ENCODE measurements at regions not wholly inside any gene's neighbourhood (a gene's known extent, or its start where the extent isn't known, plus 50 kb on each side); places are given as distances from the start of the nearest gene placed in this dataset.

DNA sequence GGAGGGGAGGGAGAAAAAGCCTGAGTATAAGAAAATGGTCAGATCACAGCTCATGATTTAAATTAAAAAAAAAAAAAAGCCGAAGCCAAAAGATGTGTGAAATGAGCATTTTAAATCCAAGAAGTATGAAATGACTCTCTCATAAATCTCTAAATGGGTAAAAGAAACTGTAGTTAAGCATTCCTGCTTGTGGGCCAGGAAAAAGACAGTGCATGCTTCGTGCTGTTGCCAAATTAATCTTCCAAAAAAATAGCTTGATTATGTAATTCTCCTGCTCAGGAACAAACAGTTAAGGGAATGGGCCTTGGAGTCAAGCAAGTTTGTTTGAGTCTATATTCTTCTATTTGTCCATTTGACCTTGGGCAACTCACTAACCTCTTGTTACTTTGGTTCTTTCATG, 325.4 kb upstream of the SEL1L start:
- TF ChIP-seq, protein P1, sequence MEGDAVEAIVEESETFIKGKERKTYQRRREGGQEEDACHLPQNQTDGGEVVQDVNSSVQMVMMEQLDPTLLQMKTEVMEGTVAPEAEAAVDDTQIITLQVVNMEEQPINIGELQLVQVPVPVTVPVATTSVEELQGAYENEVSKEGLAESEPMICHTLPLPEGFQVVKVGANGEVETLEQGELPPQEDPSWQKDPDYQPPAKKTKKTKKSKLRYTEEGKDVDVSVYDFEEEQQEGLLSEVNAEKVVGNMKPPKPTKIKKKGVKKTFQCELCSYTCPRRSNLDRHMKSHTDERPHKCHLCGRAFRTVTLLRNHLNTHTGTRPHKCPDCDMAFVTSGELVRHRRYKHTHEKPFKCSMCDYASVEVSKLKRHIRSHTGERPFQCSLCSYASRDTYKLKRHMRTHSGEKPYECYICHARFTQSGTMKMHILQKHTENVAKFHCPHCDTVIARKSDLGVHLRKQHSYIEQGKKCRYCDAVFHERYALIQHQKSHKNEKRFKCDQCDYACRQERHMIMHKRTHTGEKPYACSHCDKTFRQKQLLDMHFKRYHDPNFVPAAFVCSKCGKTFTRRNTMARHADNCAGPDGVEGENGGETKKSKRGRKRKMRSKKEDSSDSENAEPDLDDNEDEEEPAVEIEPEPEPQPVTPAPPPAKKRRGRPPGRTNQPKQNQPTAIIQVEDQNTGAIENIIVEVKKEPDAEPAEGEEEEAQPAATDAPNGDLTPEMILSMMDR (IDR thresholded peaks at IDR 0.05): no peak
- H3K9me3 ChIP-seq: peaks cover 15% of the 10 kb centered on the region
- H3K36me3 ChIP-seq: no peaks in the 10 kb centered on the region
- no peak overlapping the region for H3K27ac ChIP-seq
- no peaks in the 10 kb centered on the region for H3K4me1 ChIP-seq (ENCODE audit: control insufficient read depth in 1 of 2, insufficient read depth in 1 of 2, low read depth in 1 of 2, low read length in 1 of 2)
- H3K4me3 ChIP-seq (ENCODE audit: low read depth in 1 of 2, low read length in 1 of 2): no peak overlapping the region
- H3K27me3 ChIP-seq: no peaks in the 10 kb centered on the region

DNA sequence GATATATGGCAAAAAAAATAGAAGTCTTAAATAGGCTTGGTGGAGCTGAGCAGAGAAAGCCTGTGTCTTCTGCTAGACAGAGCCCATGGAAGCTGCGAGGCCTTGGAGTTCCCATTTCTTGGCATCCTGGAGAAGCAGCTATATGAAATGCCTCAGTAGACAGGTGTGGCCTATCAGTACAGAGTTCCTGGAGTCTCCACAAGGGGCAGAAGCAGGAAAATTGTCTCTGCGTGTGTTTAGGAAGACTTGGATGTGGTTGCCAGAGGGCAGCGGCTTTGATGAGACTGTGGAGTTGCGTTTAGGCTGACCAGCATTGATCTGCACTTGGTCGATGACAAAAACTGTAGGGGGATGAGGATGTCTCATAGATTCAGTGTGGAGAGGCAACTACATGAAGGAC, 334.5 kb upstream of the SEL1L start:
- Histone ChIP-seq H3K27ac (no peak overlapping the region), H3K4me3 (ENCODE audit: low read depth in 1 of 2, low read length in 1 of 2) (no peak overlapping the region), H3K9me3 (no peaks in the 10 kb centered on the region), H3K4me1 (ENCODE audit: control insufficient read depth in 1 of 2, insufficient read depth in 1 of 2, low read depth in 1 of 2, low read length in 1 of 2) (no peaks in the 10 kb centered on the region), H3K36me3 (no peaks in the 10 kb centered on the region), H3K27me3 (no peaks in the 10 kb centered on the region)
- TF ChIP-seq, protein P1 (IDR thresholded peaks at IDR 0.05): no peak

DNA sequence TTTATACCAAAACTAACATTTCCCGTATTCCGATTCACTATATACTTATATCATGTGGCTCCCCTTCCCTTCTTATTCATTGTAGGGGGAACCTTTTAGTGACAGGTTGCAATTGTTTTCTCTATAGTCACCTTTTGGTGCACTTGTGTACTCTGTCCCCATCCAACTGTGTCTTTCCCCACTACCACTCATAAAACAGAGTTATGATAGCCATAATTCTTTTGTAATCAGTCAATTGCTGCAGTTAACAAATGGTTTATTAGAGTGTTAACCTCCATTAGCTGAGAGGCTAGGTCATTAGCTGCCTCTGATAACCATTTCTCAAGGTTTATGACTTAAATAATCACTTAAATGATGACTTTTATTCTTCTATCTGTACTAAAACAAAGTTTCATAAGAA, 338.1 kb upstream of the SEL1L start:
- H3K27ac ChIP-seq: no peak overlapping the region
- TF ChIP-seq, protein P1 (IDR thresholded peaks at IDR 0.05): no peak

DNA sequence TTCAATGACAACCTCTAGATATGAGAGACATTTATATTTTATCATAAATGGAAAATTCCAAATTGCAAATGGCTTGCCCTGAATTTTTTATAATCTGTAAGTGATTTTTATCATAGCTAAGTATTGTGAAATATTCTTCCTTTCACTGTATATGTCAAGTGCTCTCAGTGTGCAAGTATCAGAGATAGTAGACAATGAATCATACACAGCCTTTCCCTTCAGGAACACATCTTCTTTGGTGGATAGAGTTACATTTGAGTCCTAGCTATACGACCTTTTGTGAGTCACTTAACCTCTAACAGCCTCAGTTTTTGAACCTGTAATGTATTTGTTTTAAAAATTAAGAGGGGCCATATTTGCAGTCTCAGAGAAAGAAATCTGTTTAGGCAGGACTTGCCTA, 350.7 kb upstream of the SEL1L start:
- no peaks in the 10 kb centered on the region for H3K36me3 ChIP-seq
- no peaks in the 10 kb centered on the region for H3K4me1 ChIP-seq (ENCODE audit: control insufficient read depth in 1 of 2, insufficient read depth in 1 of 2, low read depth in 1 of 2, low read length in 1 of 2)
- no peaks in the 10 kb centered on the region for H3K9me3 ChIP-seq

More for the DNA sequence above, 338.1 kb upstream of the SEL1L start:
- no peaks in the 10 kb centered on the region for H3K36me3 ChIP-seq
- no peak overlapping the region for H3K4me3 ChIP-seq (ENCODE audit: low read depth in 1 of 2, low read length in 1 of 2)
- H3K4me1 ChIP-seq (ENCODE audit: control insufficient read depth in 1 of 2, insufficient read depth in 1 of 2, low read depth in 1 of 2, low read length in 1 of 2): no peaks in the 10 kb centered on the region
- no peaks in the 10 kb centered on the region for H3K27me3 ChIP-seq
- no peaks in the 10 kb centered on the region for H3K9me3 ChIP-seq

DNA sequence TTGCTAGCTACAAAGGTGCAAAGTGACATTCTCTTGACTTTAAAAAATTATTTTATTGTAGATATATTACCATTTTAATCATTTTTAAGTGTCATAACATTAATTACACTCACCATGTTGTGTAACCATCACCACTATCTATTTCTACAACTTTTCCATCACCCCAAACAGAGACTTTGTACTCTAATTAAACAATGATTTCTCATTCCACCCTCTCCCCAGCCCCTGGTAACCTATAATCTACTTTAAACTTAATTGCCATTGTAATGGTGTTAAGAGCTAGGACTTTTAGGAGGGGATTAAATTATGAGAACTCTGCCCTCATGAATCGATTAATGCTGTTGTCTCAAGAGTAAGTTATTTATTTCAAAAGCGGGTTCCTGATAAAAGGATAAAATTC, 352.9 kb upstream of the SEL1L start:
- Histone ChIP-seq H3K27me3 (no peaks in the 10 kb centered on the region), H3K4me1 (ENCODE audit: control insufficient read depth in 1 of 2, insufficient read depth in 1 of 2, low read depth in 1 of 2, low read length in 1 of 2) (no peaks in the 10 kb centered on the region), H3K27ac (no peak overlapping the region), H3K4me3 (ENCODE audit: low read depth in 1 of 2, low read length in 1 of 2) (no peak overlapping the region), H3K36me3 (no peaks in the 10 kb centered on the region), H3K9me3 (no peaks in the 10 kb centered on the region)
- TF ChIP-seq, protein P1 (IDR thresholded peaks at IDR 0.05): no peak

More for the DNA sequence above, 350.7 kb upstream of the SEL1L start:
- Histone ChIP-seq H3K27me3 (no peaks in the 10 kb centered on the region), H3K4me3 (ENCODE audit: low read depth in 1 of 2, low read length in 1 of 2) (no peak overlapping the region), H3K27ac (no peak overlapping the region)
- TF ChIP-seq, protein P1 (IDR thresholded peaks at IDR 0.05): no peak

DNA sequence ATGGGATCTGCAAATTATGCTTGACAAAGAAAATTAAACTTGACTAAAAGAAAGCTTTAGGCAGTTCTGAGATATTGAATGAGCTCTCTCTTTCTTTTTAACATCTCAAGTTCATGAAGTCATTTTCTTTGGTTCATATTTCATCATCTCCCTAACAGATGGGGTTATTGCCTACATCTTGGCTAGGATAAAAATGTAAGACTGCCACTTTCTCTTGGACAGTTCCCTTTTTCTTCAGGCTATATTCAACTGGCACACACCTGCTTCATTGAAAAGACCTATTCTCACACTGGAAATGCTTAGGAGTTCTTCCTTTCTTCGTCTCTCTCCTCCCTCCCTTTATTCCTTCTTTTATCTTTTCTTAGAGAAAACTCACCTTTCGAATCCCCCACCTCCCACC, 355.9 kb upstream of the SEL1L start:
- H3K9me3 ChIP-seq: no peaks in the 10 kb centered on the region
- H3K36me3 ChIP-seq: no peaks in the 10 kb centered on the region
- TF ChIP-seq, protein P1 (IDR thresholded peaks at IDR 0.05): no peak
- H3K4me1 ChIP-seq (ENCODE audit: control insufficient read depth in 1 of 2, insufficient read depth in 1 of 2, low read depth in 1 of 2, low read length in 1 of 2): no peaks in the 10 kb centered on the region
- H3K27me3 ChIP-seq: no peaks in the 10 kb centered on the region
- H3K27ac ChIP-seq: no peak overlapping the region
- no peak overlapping the region for H3K4me3 ChIP-seq (ENCODE audit: low read depth in 1 of 2, low read length in 1 of 2)
